ENCODE measurements at regions not wholly inside any gene's neighbourhood (a gene's known extent, or its start where the extent isn't known, plus 50 kb on each side); places are given as distances from the start of the nearest gene placed in this dataset.

DNA sequence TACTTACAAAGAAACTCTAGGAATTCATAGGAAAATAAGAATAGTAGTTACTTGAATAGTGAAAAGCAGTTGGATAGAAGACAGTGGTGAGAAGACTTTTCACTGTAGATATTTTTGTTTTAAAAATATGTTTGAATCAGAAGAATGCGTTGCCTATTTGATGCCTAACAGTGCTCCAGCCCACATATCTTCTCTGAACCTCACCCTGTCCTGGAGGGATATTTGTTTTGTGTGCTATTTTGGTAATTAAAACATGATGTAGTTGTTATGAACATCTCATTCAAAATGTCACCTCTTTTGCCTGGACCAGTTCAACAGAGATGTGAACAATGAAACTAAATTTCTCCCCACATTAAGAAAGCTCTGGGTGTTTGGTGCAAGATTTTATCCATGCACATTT is 87.6 kb downstream of the CARTPT start:
- TF ChIP-seq, protein P1, sequence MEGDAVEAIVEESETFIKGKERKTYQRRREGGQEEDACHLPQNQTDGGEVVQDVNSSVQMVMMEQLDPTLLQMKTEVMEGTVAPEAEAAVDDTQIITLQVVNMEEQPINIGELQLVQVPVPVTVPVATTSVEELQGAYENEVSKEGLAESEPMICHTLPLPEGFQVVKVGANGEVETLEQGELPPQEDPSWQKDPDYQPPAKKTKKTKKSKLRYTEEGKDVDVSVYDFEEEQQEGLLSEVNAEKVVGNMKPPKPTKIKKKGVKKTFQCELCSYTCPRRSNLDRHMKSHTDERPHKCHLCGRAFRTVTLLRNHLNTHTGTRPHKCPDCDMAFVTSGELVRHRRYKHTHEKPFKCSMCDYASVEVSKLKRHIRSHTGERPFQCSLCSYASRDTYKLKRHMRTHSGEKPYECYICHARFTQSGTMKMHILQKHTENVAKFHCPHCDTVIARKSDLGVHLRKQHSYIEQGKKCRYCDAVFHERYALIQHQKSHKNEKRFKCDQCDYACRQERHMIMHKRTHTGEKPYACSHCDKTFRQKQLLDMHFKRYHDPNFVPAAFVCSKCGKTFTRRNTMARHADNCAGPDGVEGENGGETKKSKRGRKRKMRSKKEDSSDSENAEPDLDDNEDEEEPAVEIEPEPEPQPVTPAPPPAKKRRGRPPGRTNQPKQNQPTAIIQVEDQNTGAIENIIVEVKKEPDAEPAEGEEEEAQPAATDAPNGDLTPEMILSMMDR (IDR thresholded peaks at IDR 0.05; ENCODE audit: borderline replicate concordance, insufficient read depth, low read depth, low read length): no peak
- H3K4me3 ChIP-seq (ENCODE audit: low read depth, low read length): no peak overlapping the region

DNA sequence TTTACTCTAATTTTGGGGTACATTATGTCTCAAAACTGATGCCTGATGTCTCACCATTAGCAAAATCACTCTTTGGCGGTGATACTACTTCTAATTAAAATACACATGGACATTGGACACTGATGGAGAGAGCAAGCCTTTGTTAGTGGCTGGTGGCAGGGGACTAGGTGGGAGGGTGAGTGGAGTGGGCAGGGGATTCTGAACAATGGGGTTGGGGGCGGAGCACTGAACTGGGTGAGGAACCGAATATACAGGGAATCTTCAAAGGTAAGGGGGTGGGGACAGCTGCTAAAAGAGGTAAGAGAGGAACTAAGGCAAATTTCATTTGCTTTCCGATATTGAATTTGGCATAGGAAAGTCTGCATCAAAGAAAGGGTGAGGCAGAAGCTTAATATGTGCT is 88.8 kb downstream of the CARTPT start:
- H3K4me3 ChIP-seq (ENCODE audit: low read depth, low read length): no peak overlapping the region
- TF ChIP-seq, protein P1 (IDR thresholded peaks at IDR 0.05; ENCODE audit: borderline replicate concordance, insufficient read depth, low read depth, low read length): no peak

DNA sequence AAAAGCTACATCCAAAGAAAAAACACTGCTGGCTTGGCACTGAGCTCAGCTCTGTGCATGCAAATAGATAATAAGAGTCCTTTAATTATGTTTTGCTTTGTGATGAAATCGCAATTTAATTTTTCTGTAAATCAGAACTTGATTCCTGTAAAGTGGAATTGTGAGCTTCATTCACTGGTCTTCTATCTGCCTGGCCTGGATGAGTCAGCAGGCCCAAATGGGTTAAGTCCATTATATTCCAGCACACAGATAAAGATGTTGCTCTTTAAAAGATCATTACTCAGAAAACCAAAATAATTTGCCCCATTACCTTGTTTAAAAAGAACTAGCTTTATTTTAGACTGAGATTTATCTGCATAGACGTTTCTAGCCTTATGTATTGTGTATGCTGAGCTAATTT is 90.4 kb downstream of the CARTPT start:
- TF ChIP-seq, protein P1 (IDR thresholded peaks at IDR 0.05; ENCODE audit: borderline replicate concordance, insufficient read depth, low read depth, low read length): no peak
- H3K4me3 ChIP-seq (ENCODE audit: low read depth, low read length): no peak overlapping the region

- TF ChIP-seq, protein P1 (IDR thresholded peaks at IDR 0.05; ENCODE audit: borderline replicate concordance, insufficient read depth, low read depth, low read length): no peak
- H3K4me3 ChIP-seq (ENCODE audit: low read depth, low read length): no peak overlapping the region
Measured at GRCh38 chr5:71810023-71810422, 90.9 kb downstream of the CARTPT start.

- TF ChIP-seq, protein P1 (IDR thresholded peaks at IDR 0.05; ENCODE audit: borderline replicate concordance, insufficient read depth, low read depth, low read length): no peak
Measured at GRCh38 chr5:71810471-71811195, 91.6 kb downstream of the CARTPT start.

DNA sequence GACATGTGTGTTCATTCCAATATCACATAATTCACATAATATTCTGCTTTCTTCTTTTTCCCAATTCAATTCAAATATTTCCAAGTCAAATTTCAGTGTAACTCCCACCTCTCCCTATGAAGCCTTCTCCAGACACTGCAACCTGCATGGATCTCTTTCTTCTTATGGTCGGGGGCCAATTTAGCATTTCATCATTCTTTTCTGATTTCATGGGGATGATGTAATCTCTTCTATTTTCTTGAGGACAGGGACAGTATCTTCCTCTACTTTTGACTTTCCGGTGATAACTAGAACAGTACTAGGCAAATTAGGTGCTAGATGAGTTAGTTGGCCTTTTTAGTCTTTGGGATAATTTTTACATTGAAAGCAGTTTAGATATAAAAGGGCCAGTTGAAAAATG is 92.7 kb downstream of the CARTPT start:
- no peak overlapping the region for H3K4me3 ChIP-seq (ENCODE audit: low read depth, low read length)
- TF ChIP-seq, protein P1 (IDR thresholded peaks at IDR 0.05; ENCODE audit: borderline replicate concordance, insufficient read depth, low read depth, low read length): no peak

More at GRCh38 chr5:71810471-71811195, 91.6 kb downstream of the CARTPT start:
- H3K4me3 ChIP-seq (ENCODE audit: low read depth, low read length): no peak overlapping the region

DNA sequence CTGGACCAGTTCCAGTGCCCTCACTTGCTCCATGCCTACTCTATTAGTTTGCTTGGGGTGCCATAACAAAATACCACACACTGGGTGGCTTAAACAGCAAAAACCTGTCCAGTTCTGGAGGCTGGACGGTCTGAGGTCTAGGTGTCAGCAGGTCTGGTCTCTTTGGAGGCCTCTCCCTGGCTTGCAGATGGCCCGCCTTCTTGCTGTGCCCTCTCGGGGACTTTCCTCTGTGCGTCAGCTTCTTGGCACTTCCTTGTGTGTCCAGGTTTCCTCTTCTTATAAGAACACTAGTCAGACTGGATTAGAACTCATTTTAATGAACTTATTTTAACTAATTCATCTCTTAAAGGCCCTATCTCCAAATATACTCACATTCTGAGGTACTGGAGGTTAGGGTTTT is 97.2 kb downstream of the CARTPT start:
- TF ChIP-seq, protein P1 (IDR thresholded peaks at IDR 0.05; ENCODE audit: borderline replicate concordance, insufficient read depth, low read depth, low read length): no peak
- H3K4me3 ChIP-seq (ENCODE audit: low read depth, low read length): no peak overlapping the region
